Mammary epithelial cell (primary cell): ENCODE measurements at regions not wholly inside any gene's neighbourhood (a gene's known extent, or its start where the extent isn't known, plus 50 kb on each side); places are given as distances from the start of the nearest gene placed in this dataset.
A peak's percentile ranks its signal among the peaks of the same experiment; 100 is the strongest.

Source experiments
- EZH2 ChIP-seq: IDR thresholded peaks from 2 replicates; pipeline ENCODE4 v1.6.1; 2012; ENCODE audit warnings: low read length, inconsistent platforms, borderline replicate concordance
- TF ChIP-seq, protein P1 (sequence below), 2 donors: IDR thresholded peaks in 1 of 2; conservative IDR thresholded peaks in 1 of 2; 2 replicates each; pipeline ENCODE4 v1.5.1; 2011 to 2012; ENCODE audit warnings: inconsistent platforms in 2 of 2, low read length in 2 of 2, mild to moderate bottlenecking in 2 of 2, control low read depth in 1 of 2, low read depth in 1 of 2; ENCODE audit not compliant: insufficient read depth in 1 of 2; ENCODE audit errors: extremely low read depth in 1 of 2

- TF ChIP-seq, protein P1, sequence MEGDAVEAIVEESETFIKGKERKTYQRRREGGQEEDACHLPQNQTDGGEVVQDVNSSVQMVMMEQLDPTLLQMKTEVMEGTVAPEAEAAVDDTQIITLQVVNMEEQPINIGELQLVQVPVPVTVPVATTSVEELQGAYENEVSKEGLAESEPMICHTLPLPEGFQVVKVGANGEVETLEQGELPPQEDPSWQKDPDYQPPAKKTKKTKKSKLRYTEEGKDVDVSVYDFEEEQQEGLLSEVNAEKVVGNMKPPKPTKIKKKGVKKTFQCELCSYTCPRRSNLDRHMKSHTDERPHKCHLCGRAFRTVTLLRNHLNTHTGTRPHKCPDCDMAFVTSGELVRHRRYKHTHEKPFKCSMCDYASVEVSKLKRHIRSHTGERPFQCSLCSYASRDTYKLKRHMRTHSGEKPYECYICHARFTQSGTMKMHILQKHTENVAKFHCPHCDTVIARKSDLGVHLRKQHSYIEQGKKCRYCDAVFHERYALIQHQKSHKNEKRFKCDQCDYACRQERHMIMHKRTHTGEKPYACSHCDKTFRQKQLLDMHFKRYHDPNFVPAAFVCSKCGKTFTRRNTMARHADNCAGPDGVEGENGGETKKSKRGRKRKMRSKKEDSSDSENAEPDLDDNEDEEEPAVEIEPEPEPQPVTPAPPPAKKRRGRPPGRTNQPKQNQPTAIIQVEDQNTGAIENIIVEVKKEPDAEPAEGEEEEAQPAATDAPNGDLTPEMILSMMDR (conservative IDR thresholded peaks at IDR 0.05 in 1 of 2, IDR thresholded peaks at IDR 0.05 in 1 of 2; ENCODE audit: extremely low read depth in 1 of 2, insufficient read depth in 1 of 2, low read depth in 1 of 2, low read length in 2 of 2), result peak in 1 of 2 donors; percentile 24
- no peak for TF ChIP-seq EZH2
These were observed 102.3 kb downstream of the P2RY1 start for GRCh38 chr3:152937234-152937633.
